Mucosa of gallbladder (tissue), 1 donor: ENCODE measurements at regions not wholly inside any gene's neighbourhood (a gene's known extent, or its start where the extent isn't known, plus 50 kb on each side); places are given as distances from the start of the nearest gene placed in this dataset.
"Not testable (repeated sequence)": the region's sequence is repeated elsewhere in the genome, so short reads cannot be mapped to it uniquely, and the experiment has no call there.

Experiments
- DNase-seq: peaks from one replicate; pipeline ENCODE4 v3.0.0-alpha.2; 2020; ENCODE audit warnings: low spot score
- donor health status: DM: no; HTN: no; CAD: no.

DNA sequence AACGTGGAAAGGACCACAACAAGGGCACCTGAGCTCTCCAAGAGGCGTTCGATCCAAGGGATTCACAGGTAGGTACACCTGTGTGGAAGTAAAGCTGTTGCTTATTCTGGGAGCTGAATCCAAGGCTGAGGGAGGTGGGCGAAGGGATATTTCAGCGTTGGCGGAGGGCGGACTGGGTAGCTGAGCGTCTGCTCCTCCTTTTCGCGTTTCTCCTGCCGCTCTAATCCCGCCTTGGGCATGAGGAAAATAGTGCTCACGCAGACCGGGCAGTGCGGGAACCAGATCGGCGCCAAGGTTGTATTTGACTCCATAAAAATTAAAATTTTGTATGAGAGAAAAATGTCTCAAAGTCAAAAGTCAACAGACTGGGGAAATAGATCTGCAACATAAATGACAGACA, 3966.2 kb upstream of the OR11H1 start:
- DNase-seq = not testable (repeated sequence)

- not testable (repeated sequence) for DNase-seq
Observed at GRCh38 chr22:11568837-11569563, 3959.0 kb upstream of the OR11H1 start.

GRCh38 chr22:11569564-11569940, 3958.4 kb upstream of the OR11H1 start:
- not testable (repeated sequence) for DNase-seq

DNA sequence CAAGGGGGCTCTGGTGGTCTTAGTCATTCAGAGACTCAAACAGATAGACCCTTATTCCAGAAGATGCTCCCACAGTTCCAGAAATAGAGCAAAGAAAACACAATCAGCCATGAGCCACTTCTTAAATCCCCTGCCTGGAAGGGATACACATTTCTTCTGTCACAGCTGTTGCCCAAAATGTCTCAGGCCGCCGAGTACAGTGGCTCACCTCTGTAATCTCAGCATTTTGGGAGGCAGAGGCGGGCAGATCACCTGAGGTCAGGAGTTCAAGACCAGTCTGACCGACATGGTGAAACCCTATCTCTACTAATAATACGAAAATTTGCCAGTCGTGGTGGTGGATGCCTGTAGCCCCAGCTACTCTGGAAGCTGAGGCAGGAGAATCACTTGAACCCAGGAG, 3954.8 kb upstream of the OR11H1 start:
- DNase-seq = not testable (repeated sequence)

GRCh38 chr22:11574231-11574630, 3953.8 kb upstream of the OR11H1 start:
- not testable (repeated sequence) for DNase-seq

DNA sequence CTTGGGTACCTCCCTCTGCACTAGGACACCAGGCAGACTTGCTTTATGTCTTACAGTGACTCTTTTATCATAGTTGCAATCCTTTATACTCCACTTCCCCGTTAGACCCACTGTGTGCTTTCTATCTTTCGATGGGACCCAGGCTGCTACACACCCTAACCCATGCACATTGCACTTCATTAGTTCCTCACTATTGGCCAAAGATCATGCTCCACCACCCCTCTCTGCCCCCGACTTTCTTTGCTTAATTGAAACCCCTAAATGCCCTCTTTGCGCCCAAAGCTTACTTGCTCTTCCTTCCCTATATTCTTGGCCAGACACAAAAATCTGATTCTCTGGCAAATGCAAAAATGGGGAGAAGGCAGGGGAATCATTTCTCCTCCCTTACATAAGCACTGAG, 3953.3 kb upstream of the OR11H1 start:
- DNase-seq = not testable (repeated sequence)

DNA sequence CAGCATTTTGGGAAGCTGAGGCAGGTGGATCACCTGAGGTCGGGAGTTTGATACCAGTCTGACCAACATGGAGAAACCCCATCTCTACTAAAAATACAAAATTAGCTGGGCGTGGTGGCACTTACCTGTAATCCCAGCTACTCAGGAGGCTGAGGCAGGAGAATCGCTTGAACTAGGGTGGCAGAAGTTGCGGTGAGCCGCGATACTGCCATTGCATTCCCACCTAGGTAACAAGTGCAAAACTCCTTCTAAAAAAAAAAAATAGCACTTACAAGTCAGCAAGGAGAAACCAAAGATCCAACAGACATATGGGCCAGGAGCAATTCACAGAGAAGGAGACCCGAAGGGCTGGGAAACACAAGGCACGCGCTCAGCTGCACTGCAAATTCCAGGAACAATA, 3951.3 kb upstream of the OR11H1 start:
- not testable (repeated sequence) for DNase-seq

DNA sequence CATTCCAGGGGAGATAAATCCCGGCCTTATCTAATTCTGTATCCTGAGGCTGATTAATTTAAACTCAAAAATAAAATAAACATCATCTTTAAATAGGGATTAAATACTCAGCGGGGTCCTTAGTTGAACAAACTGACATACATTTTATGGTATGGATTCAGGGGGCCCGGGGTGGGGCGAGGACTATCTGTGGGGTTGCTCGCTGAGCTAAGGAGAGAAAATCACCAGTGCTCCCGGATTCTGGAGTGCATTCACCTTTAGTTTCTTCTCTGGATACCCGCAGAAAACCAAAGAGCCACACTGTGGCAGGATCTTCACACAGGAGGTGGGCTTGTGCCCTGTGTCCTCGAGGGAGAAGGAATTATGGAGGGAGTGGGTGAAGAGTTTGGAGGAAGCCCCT, 3949.9 kb upstream of the OR11H1 start:
- not testable (repeated sequence) for DNase-seq

DNA sequence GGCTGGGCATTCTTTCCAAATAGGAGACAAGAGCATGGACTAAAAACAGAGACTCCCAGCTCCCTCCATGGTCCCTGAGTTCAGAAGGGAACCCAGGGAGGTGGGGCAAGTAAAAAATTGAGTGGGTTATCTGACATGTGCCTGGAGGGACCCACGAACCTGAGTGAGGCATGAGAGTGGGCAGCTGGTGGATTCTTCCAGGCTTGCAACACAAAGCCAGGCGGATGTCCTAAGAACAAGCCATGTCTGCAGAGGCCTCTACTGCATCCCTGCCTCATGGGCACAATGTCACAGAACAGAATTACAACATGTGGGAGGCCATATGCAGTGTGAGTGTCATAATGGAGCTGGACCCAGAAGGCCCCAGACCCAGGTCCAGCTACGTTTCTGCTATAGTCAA, 3949.4 kb upstream of the OR11H1 start:
- not testable (repeated sequence) for DNase-seq

DNA sequence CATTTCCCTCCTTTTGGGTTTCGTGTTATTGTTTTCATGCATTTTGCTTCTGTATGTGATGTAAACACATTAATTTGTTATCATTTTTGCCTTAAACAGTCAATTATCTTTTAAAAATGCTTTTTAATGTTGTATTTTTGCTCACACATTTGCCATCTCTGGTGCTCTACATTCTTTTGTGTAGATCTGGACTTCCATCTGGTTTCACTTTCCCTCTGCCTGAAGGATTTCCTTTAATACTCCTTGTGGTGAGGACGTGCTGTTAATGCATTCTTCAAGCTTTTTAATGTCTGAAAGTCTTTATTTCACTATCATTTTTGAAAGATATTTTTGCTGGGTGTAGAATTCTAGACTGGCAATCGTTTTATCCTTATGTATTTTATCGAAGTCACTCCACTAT, 3945.9 kb upstream of the OR11H1 start:
- DNase-seq = not testable (repeated sequence)

DNA sequence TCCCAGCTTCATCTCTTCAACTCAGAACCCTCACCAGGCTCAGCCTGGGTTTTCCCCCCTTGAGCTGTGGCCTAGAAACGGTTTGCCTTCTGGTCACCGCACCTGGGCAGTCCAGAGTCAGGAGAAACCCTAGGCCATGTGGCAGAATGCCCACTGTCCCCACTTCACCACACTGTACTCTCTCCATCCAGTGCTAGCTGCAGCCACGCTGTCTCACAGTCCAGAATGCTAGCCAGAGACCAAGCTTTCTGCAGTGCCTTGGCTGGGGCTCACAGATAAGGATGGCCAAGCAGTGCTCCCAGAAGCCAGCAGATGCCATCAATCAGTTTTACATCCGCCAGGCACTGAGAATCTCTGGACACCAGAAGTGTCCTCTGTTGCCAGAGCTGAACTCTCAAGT, 3943.8 kb upstream of the OR11H1 start:
- not testable (repeated sequence) for DNase-seq

- DNase-seq = not testable (repeated sequence)
Observed at GRCh38 chr22:11594552-11594951, 3933.4 kb upstream of the OR11H1 start.

GRCh38 chr22:11597666-11598358, 3930.2 kb upstream of the OR11H1 start:
- peak; percentile 9 for DNase-seq

GRCh38 chr22:11598492-11599440, 3929.2 kb upstream of the OR11H1 start:
- DNase-seq = peak; percentile 9

- not testable (repeated sequence) for DNase-seq
Observed at GRCh38 chr22:11599456-11599855, 3928.5 kb upstream of the OR11H1 start.

DNA sequence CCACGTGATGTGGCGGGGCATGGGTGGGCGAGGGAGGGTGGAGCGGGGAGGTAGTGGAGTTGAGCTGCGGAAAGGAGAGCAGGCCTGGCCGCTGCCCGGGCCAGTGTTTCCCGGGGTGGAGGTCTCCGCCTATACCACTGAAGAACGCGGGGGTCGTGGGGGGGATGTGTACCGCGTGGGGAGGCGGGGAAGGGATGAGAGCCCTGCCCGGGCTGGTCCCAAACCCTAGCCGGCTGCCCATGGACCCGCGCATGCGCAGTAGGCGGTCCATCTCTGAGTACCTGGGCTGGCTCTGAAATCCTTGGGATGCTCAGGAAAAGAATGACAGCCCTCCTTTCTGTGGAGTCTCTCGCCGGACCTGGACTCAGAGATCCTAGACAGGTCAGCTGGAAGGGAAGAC, 3927.8 kb upstream of the OR11H1 start:
- not testable (repeated sequence) for DNase-seq

DNA sequence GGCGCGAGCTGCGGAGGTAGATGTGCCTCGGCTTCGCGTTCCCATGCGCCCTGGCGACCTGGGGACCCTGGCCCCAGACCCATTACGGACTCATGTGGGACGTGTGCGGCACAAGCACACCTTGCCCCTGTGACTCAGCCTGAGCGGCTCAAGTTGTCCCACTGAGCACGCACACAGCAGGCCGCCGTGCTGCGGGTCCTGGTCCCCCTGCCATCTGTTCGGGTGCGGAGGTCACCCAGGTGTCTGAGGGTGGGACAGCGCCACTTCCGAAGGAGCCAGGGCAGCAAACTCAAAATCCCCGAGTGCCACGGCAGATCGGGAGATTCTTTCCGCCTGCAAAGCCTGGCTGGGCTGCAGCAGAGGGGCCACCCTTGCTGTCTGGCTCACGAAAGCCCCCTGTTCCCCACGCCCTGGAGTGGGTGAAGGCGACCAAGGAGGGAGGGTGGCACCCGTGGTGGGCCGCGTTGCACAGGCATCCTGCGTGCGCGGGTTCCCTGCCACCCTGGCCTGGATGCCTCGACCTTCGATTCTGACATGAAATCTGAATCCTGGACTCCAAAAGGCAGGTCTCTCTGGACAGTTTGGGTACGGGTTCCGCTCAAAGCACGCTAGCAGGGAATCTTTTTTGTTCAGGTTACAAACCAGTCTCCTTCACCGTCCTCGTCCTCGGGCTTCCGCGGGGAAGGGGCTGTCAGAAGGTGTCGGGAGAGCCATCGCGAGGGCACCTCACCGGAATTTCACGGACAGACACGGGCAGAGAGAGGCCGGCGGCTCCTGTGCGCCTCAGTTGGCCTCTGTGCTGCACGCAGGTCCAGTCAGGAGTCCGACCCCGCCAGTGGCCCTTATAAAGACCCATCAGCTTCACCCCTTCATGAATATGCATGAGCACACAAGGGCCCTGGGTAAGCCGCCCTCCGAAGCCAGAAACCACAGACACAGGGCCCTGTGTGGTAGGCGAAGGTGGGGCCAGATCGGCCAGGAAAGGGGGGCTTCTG, 3926.8 kb upstream of the OR11H1 start:
- DNase-seq = not testable (repeated sequence)

DNA sequence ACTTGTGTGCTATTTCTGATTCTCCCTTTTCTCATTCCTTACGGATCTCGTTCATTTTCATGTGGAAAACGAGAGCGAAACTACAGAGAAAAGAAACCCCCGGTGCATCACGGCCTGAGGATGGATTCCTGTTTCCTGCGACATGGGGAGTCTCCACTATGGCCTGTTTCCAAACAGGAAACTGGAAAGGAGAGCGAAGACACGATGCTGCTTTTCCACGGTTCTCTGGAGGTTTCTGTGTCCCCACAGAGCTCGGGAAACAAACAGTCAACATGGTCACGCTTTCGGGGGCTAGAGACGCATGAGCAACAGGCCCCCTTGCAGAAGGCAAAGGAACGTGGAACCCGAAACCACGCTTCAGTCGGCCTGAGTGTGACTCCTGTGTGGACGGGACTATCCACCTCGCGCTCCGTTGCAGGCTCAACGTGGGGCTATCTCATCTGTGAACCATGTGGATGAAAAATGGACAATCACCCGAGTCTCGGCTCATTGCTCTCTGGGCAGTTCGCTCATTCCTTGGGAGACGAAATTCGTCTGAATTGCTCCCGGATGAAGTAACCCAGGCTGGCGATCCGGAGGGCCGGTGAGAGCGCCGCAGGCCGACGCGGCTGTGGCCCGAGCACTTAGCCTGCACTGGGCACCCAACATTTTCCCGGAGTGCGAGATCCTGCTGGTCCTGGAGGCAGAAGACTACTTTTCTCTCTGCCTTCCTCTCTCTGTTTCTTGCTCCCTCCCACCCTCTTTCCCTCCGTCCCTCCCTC, 3923.2 kb upstream of the OR11H1 start:
- not testable (repeated sequence) for DNase-seq

DNA sequence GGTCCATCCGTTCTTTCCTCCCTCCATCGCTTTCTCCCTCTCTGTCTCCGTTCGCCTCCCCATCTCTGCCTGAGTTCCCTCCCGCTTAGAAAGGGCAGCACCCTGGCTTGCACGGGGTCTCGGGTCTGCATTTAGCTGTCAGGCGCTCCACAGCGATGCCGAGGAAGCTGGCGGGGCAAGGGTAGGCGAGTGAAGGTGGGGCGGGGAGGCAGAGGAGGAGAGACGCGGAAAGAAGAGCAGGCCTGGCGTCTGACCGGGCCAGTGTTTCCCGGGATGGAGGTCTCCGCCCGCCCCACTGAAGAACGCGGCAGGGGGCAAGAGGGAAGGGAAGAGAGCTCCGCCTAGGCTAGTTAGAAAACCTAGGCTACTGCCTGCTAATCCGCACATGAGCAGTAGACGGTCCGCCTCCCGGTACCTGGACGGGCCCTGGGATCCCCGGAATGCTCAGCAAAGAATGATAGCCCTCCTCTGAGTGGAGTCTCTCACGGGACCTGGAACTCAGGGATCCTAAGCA, 3922.5 kb upstream of the OR11H1 start:
- DNase-seq = no peak
